ENCODE measurements at regions not wholly inside any gene's neighbourhood (a gene's known extent, or its start where the extent isn't known, plus 50 kb on each side); places are given as distances from the start of the nearest gene placed in this dataset.
"Not testable (repeated sequence)": the region's sequence is repeated elsewhere in the genome, so short reads cannot be mapped to it uniquely, and the experiment has no call there.

DNA sequence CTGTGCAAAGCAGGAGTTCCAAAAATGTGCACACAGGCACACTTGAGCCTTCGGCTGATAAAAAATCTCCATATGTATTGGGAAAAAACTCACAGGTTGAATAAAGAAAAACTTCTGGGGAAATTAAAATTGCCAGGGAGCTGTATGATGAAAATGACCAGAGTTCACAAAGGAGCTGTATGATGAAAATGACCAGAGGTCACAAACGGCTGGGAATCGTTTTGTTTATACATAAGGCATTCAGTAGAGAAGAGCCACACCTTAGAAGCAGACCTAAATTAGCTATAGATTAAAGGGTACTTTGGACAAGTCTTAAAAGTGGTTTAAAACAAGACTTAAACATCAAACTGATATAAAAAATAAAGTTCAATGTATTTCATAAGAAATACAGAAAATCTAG is 251.7 kb upstream of the TMEM132C start:
- DNase-seq (ENCODE audit: low read depth), result no peak

DNA sequence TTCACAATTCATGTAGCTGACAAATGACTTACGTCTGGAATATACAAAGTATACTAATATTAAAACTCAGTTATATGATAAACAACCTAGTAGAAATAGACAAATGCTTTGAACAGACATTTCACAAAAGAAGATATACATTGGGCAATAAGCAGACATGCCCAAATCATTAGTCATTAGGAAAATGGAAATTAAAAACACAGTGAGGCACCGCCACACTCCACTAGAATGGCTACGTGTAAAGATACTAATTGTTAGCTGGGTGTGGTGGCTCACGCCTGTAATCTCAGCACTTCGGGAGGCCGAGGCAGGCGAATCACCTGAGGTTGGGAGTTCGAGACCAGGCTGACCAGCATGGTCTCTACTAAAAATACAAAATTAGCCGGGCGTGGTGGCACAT is 248.9 kb upstream of the TMEM132C start:
- DNase-seq (ENCODE audit: low read depth), result no peak

DNA sequence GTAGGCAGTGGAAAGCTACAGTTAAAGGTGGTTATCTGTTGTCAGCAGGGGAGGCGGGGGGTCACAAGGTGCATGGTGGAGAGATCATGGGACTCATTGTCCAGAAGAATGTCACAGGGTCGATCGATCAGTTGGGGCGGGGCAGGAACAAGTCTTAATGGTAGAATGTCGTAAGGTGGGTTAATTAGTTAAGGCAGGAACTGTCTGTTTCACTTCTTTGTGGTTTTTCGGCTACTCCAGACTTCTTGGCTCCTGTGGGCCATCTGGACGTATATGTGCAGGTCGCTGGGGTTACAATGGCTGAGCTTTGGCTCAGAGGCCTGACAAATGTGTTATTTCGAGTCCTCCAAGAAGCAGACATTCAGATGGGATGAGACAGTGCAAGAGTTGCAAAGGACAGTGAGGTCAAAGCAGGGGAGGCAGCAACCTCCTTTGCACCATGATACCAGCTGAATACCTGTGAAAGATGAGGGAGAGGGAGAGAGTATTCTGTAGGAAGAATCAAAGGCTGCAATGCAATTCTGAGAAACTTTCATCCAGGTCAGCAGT is 246.9 kb upstream of the TMEM132C start:
- no peak for DNase-seq (ENCODE audit: low read depth)

DNA sequence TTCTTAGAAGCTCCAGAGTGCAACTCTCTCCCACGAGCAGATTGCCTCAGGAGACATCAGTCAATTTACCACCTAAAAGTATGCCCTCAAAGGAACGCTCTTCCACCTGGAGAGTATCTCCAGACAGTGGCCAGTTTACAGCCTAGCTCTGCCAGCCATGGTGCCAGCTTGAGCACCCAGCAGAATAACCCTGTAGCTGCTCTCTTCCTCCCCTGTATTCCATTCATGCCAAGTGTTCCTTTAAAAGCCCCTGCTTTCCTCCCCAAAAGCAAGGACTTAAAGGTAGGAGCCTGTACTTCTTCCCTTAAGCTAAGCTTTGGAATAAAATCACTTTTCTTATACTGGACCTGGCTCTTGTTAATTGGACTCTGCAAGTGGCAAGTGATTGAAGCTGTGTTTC is 245.4 kb upstream of the TMEM132C start:
- no peak for DNase-seq (ENCODE audit: low read depth)

DNA sequence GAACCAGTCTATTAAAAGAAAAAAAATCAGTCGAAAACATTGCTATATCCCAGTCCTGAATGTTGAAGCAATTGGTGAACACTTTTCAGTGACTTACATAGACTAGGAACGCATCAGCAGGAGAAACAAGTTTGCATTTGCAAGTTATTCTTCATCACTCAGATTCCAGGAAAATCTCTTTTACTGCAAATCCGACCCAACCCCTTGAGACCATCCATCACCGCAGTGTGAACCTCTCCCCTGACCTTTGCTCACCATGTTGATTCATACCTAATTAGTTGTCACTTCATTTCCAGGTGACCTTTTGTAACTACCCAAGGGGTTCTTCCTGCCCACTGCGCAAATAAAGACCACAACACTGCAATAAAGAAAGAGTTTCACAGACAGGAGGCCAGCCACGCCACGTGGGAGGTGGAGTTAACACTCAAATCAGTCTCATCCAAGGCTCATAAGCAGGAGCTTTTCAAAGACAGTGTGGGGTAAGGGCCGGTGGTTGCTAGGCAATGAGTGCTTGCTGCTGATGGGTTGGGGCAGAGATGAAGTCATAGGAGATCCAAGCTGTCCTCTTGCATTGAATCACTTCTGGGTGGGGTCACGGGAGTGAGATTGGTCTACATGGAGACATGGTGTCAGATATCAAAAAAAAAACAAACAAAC is 241.3 kb upstream of the TMEM132C start:
- no peak for DNase-seq (ENCODE audit: low read depth)

DNA sequence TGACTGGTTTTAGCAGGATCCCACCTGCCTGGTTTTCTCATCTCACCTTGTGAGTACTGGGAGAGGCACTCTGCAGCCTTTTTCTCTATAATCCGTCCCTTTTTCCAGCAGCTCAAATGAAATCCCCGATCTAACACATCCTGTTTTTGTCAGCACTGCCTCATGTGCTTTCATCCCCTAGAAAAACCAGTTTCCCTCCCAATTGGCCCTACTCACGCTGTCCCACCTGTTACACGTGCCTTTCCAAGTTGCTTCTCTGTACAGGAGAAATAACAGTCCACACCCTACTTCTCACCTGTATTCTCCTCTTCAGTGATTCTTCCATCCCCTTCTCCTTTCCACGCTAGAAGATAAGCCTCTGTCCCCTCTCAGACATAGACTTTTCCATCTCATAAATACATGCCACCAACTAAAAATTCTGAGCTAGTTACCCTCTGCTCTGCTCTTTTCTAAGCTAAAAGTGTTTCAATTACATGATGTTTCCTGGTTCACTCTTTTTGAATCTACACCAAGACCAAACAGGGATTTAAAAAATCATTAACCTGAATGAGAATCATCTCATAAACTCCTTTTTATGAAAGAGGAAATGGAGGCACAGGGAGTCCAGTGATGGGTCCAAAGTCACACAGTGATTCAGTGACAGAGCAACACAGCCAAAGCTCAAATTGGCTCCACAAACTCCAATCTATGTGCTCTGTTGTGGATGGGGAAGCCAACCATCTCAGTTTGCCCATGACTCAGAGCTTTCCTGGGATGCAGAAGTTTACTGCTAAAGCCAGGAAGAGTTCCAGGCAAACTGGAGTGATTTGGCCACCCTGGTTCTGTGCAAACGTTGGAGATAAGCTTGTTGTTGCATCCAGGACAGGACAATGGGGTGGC is 240.0 kb upstream of the TMEM132C start:
- DNase-seq (ENCODE audit: low read depth), result no peak

DNA sequence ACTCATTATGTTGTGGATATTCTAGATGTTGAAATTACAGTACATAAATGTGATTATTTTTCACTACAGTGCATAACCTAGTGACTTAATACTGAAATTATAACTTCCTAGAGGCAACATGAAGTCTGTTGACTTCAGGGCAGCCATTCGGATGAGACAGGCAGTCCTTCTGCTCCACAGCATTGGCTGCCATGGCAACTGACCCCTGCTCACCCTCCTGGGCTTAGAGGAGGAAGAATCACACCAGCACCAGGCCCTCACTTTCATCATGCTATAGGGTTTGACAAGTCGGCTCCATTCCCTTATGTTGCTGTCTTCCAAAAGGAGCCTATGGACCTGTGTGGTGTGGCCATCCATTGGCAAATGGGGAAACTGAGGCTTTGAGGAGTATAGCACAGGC is 233.5 kb upstream of the TMEM132C start:
- no peak for DNase-seq (ENCODE audit: low read depth)

DNA sequence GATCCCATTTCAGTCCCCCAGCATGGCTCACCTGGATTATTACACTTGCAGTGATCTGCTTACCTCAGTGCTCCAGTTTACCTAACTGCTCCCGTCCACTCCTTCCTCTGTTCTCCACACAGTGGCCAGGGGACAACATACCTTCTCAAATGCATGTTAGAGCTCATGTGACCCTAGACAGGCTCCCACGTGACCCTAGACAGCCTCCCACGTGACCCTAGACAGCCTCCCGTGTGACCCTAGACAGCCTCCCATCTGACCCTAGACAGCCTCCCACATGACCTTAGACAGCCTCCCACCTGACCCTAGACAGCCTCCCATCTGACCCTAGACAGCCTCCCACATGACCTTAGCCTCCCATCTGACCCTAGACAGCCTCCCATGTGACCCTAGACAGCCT is 226.0 kb upstream of the TMEM132C start:
- DNase-seq (ENCODE audit: low read depth), result no peak

DNA sequence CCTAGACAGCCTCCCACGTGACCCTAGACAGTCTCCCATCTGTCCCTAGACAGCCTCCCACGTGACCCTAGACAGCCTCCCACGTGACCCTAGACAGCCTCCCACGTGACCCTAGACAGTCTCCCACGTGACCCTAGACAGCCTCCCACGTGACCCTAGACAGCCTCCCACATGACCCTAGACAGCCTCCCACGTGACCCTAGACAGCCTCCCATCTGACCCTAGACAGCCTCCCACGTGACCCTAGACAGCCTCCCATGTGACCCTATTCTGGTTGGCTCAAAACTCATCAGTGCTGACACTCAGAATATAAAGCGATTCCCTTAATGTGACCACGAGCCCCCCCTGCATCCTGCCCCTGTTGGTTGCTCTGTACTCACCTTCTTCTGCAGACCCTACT is 224.7 kb upstream of the TMEM132C start:
- not testable (repeated sequence) for DNase-seq (ENCODE audit: low read depth)

DNA sequence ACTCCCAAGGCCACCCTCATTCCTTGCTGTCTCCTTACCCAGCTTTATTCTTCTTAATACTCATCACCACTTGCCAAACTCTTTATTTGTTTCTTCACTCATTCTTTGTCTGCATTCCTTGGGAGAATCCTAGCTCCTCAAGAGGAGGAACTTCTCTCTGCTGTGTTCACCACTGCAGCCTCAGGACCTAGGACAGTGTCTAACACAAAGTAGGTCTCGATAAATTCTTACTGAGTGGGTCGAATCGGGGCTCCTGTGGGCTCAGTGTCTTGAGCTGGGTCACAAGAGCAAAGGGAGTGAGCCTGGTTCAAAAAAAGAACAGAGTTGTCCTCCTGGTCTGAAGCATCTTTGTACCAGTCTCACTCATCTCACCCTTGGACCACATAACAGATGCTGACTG is 224.1 kb upstream of the TMEM132C start:
- no peak for DNase-seq (ENCODE audit: low read depth)

DNA sequence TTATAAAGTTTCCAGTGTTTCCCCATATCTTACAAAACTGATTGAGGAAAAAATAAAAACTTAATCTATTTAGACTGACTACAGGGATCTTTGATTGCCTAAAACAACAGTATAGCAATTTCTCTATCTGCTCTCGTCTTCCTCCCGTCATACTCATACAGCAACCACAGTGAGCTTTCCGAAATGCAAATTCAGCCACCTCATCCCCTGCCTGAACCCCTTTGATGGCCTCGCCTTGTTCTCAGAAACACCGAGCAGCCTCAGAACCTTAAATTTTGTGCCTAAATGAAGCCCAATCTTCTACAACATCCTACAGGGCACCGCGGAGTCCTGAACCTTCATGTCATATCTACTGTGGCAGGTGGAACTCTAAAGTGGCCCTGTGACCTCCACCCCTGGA is 223.7 kb upstream of the TMEM132C start:
- no peak for DNase-seq (ENCODE audit: low read depth)

DNA sequence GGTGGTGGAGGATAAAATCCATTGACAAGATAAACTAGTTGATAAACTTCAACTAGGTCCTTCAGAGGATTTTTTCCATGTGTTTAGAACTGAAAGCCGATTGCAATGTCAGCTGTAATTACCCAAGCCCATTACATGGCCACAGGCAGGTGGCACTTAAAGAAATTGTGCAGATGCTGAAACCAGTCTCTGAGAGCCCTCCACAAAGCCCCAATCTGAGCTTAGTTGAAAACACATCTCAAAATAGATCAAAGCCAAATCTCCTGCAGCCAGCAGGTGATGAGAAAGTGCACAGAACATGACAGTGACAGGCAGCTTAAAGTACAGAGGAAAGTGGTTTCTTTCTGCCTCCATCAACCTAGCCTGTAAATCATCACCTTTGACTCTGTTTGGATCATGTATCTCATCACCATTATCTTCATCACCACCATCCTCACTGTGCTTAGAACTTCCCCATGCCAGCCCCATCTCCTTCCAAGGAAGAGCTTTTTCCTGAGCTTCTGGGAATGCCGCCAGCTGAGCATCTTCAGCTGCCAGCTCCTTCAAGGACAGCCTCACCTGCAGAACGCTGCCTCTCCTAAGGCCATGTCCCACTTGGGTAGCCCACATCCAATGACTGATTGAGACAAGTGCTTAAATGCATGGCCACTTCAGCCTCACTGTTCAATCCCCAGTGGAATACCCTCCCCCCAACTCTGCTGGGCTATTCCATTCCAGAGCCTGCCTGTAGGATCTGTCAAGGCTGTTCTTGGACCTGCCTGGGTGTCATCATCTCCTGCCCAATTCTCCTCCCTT is 219.5 kb upstream of the TMEM132C start:
- DNase-seq (ENCODE audit: low read depth), result no peak

DNA sequence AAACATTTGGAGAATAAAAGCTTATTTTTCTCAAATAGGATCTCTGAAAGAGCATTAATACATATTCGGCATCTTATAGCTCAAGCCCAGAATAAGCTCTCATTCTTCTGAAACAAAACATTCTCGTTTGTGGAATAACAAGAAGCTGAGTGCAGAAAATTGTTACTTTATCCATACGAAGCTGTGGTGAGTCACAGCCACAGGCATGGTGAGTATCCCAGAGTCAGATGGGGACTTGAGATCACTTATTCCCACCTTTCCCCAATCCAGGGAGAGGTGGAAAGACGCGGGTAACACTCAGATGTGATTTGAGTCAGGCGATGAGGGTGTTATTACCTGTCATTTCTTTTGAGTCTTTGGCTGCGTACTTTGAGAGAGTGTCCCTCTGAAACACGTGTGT is 214.6 kb upstream of the TMEM132C start:
- DNase-seq (ENCODE audit: low read depth), result no peak

DNA sequence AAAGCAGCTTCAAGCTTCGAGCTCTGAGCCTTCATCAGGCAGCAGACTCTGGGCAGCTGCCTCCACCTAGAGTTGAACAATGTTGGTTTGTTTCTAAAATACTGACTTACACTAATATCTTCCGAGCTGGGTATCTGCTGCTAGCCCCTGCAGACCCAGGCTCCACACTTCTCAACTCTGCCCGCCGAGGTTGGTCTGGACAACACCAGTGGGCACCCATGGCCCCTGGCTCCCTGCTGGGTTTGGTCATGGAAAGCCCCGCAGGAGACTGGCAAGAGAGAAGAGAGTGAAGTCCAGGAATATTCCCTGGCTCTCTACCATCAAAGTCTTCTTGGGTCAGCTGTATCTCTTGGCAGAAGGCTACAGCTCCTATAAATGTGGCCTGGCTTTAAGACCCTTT is 214.2 kb upstream of the TMEM132C start:
- no peak for DNase-seq (ENCODE audit: low read depth)

DNA sequence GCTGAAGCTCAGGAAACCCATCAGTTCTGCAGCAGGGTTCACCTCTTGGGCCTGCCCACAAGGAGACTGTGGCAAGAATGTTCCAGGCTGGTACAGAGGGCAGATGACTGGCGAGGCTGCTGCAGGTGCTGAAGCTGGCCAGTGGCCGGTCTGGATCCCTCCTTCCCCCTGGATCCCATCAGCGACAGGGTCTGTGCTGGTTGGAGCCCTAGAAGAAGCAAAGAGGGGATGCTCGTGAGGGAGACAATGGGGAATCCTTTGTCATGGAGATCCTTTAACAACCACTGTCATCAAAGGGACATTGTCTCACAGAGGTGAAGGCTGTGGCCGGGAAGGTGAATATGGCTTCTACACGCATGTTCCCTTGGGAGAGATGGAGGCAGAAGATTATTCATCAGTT is 211.4 kb upstream of the TMEM132C start:
- DNase-seq (ENCODE audit: low read depth), result no peak

DNA sequence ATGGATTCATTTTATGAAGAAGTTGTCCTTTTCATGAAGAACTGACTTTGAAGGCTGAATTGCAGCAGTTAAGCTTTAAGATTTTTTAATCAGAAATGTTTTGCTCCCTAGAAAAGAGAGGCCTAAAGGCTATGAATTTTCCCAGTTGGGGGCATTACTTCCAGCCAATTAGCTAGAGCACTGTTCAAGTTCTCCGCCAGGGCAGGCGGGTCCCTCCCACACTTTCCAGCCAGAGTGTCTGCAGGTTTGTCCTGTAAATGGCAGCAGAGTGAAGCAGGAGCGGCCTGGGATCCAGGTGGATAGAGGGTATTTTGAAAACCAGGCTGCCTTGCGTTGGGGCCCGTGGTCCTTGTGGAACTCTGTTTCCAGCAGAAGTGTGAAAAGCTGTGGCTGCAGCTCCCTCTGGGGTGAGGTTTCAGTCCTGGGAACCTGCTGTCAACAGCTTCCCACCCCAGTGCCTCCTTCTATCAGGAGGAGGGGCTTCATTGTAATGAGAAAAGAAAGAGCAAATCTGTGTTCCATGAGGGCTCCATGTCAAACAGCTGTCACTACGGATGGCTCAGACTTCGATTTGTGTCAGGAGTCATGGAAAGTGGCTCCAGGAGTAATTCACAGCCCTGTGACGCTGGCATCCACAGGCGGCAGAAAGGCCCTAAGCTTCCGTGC is 210.7 kb upstream of the TMEM132C start:
- no peak for DNase-seq (ENCODE audit: low read depth)

DNA sequence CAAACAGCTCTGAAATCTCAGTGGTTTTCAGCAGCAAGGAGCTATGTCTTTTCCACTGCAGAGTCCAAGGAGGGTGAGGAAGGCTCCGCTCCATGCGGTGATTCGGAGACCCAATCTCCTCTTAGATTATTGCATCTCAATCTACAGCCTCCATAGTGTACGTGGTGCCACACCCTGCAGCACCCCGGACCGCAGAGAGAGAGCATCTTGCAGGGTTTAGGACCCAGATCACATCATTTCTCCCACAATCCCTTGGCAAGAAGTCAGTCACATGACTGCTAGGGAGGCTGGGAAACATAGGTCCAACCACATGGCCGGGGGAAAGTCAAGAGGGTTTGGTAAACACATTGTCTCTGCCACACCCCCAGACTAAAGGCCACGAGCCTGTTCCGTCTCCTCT is 209.4 kb upstream of the TMEM132C start:
- no peak for DNase-seq (ENCODE audit: low read depth)

DNA sequence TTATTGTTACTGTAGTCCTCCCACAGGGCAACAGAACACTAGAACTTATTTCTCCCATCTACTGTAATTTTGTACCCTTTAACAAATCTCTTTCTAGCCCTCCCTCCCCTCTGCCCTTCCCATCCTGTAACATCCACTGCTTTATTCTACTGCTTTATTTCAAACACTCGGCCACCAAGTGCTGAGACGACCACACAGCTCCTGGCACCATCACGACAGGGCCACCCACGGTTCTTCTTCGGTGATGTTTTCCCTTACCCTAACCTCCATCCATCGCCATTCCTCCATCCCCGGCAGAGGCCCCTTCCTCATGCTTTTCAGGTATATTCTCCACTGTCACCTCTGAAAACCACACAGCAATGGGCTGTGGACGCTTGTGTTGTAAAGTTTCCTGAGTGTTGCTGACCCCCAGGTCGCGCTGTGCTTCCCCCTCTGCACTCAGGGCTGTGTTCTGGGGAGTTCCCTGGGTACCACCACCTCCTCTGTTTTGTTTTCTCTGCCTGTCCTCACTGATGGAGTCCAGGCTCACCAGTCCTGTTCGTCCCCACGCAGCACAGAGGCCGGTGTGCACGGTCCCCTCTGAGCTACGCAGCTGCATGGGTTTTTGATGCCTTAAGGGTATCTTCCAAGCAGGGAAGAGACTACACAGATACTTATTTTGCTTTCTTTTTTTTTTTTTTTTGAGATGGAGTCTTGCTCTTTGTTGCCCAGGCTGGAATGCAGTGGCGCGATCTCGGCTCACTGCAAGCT is 207.2 kb upstream of the TMEM132C start:
- no peak for DNase-seq (ENCODE audit: low read depth)

DNA sequence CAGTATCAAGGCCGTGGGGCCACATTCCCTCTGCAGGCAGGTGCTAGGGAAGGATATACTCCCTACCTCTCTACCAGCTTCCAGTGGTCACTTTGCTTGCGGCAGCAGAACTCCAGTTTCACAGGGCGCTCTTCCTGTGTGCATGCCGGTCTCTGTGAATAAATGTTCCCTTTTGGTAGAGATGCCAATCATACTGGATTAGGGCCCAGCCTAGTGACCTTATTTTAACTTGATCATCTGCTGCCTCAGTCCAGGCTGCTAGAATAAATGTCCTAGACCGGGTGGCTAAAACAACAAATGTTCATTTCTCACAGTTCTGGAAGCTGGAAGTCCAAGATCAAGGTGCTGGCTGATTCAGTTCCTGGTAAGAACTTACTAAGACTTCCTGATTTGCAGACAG is 198.8 kb upstream of the TMEM132C start:
- DNase-seq (ENCODE audit: low read depth), result no peak

DNA sequence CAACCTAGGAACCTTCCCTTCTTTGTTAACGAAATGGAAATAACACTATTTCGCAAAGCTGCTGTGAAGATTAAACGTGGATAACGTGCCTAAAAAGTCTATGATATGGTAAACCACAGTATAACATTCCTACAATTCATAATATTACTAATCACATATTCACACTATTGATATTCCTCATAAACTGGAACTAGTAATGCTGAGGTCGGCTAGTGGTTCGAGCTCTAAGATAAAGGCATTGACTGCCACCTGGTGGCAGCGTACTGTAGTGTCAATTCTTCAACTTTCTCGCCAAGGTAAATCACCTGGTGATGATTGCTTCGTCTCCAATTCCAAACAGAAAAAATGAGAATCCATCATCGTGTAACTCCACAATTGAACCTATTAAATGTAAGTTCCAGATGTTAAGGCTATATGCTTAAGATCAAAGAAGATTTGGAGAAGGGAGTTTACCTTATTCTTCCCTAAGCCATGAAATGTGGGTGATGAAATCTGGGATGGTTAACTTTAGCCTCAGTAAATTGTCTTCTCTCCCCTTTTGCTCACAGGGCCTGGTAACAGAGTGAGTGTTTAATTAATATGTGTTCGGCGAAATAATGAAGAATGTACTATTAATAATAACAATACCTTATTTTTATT is 197.5 kb upstream of the TMEM132C start:
- DNase-seq (ENCODE audit: low read depth), result no peak

DNA sequence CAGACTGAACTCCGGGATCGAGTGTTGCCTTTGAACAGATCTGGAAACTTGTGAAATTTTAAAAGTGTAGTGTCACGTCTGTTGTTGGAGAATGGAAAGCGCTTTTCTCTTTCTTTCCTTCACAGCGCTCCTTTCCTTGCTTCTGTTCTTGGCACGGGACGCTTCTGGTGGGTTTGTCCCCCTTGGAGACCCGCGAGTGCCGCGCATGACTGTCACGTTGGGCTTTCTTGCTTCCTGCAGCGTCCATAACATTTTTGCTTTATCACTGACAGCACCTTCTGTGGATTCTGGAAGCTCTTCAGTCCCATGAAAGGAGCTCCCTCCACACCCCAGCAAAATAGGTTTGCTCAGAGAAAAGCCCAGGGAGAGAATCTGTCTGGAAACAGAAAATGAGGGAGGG is 193.0 kb upstream of the TMEM132C start:
- no peak for DNase-seq (ENCODE audit: low read depth)
